ENCODE measurements at regions not wholly inside any gene's neighbourhood (a gene's known extent, or its start where the extent isn't known, plus 50 kb on each side); places are given as distances from the start of the nearest gene placed in this dataset.

- Histone ChIP-seq H3K27ac (ENCODE audit: poor library complexity, severe bottlenecking) (no peak overlapping the region), H3K4me1 (ENCODE audit: insufficient read depth, poor library complexity, severe bottlenecking) (no peaks in the 10 kb centered on the region), H3K9me3 (ENCODE audit: severe bottlenecking) (no peaks in the 10 kb centered on the region), H3K27me3 (ENCODE audit: insufficient read depth, poor library complexity, severe bottlenecking) (no peaks in the 10 kb centered on the region), H3K4me3 (ENCODE audit: severe bottlenecking) (no peak overlapping the region), H3K36me3 (ENCODE audit: low read depth) (no peaks in the 10 kb centered on the region)
- DNase-seq (ENCODE audit: low spot score) = no peak
- TF ChIP-seq, protein P1, sequence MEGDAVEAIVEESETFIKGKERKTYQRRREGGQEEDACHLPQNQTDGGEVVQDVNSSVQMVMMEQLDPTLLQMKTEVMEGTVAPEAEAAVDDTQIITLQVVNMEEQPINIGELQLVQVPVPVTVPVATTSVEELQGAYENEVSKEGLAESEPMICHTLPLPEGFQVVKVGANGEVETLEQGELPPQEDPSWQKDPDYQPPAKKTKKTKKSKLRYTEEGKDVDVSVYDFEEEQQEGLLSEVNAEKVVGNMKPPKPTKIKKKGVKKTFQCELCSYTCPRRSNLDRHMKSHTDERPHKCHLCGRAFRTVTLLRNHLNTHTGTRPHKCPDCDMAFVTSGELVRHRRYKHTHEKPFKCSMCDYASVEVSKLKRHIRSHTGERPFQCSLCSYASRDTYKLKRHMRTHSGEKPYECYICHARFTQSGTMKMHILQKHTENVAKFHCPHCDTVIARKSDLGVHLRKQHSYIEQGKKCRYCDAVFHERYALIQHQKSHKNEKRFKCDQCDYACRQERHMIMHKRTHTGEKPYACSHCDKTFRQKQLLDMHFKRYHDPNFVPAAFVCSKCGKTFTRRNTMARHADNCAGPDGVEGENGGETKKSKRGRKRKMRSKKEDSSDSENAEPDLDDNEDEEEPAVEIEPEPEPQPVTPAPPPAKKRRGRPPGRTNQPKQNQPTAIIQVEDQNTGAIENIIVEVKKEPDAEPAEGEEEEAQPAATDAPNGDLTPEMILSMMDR (IDR thresholded peaks at IDR 0.05; ENCODE audit: poor library complexity, severe bottlenecking) = no peak
- ATAC-seq (ENCODE audit: low read depth) = no peak
Measured at GRCh38 chr6:14992382-14992781, 253.5 kb upstream of the JARID2 start.

GRCh38 chr6:14995208-14995607, 250.7 kb upstream of the JARID2 start:
- TF ChIP-seq, protein P1 (IDR thresholded peaks at IDR 0.05; ENCODE audit: poor library complexity, severe bottlenecking) = no peak
- Histone ChIP-seq H3K4me1 (ENCODE audit: insufficient read depth, poor library complexity, severe bottlenecking) (no peaks in the 10 kb centered on the region), H3K4me3 (ENCODE audit: severe bottlenecking) (no peak overlapping the region), H3K27me3 (ENCODE audit: insufficient read depth, poor library complexity, severe bottlenecking) (no peaks in the 10 kb centered on the region), H3K36me3 (ENCODE audit: low read depth) (no peaks in the 10 kb centered on the region), H3K27ac (ENCODE audit: poor library complexity, severe bottlenecking) (no peak overlapping the region), H3K9me3 (ENCODE audit: severe bottlenecking) (no peaks in the 10 kb centered on the region)
- ATAC-seq (ENCODE audit: low read depth) = no peak
- DNase-seq (ENCODE audit: low spot score) = no peak

DNA sequence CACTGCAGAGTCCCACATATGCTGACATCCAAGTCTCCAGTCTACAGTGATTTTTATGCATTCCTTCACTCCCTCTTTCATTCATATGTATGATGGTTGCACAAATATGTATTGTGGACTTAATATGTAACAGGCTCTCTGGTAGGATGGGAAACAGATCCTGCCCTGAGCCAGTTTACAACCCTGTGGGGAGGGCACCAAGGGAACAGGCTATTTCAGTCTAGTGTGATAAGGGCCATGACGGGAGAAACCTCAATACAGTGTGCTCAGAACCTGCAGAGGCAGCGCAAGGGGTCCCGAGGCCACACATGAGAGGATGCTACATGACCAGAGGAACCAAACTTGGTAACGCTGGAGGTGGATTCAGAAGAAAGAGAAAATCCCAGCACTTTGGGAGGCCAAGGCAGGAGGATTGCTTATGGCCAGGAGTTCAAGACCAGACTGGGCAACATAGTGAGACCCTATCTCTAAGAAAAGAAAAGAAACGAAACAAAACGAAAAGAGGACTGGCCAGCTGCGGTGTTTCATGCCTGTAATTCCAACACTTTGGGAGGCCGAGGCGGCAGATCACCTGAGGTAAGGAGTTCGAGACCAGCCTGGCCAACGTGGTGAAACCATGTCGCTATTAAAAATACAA, 249.8 kb upstream of the JARID2 start:
- Histone ChIP-seq H3K4me1 (ENCODE audit: insufficient read depth, poor library complexity, severe bottlenecking) (no peaks in the 10 kb centered on the region), H3K27me3 (ENCODE audit: insufficient read depth, poor library complexity, severe bottlenecking) (no peaks in the 10 kb centered on the region), H3K9me3 (ENCODE audit: severe bottlenecking) (no peaks in the 10 kb centered on the region), H3K36me3 (ENCODE audit: low read depth) (no peaks in the 10 kb centered on the region), H3K4me3 (ENCODE audit: severe bottlenecking) (no peak overlapping the region), H3K27ac (ENCODE audit: poor library complexity, severe bottlenecking) (no peak overlapping the region)
- DNase-seq (ENCODE audit: low spot score) (no peak), ATAC-seq (ENCODE audit: low read depth) (no peak)
- TF ChIP-seq, protein P1 (IDR thresholded peaks at IDR 0.05; ENCODE audit: poor library complexity, severe bottlenecking) = no peak

DNA sequence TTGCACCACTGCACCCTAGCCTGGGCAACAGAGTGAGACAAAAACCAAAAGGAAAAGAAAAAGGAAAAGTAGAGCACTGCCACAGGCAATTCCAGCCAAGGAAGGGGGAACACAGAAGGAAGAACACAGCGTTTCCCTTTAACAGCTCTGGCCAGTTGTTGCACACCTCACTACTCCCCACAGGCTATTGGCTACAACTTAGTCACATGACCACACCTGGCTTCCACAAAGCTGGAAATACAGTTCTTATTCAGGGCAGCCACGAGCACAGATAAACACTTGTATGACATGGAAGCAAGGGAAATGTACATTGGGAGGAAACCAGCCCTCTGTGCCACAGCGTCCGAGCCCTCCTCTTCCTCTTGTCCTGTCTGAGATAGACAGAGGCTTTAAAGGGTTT, 249.0 kb upstream of the JARID2 start:
- no peaks in the 10 kb centered on the region for H3K4me1 ChIP-seq (ENCODE audit: insufficient read depth, poor library complexity, severe bottlenecking)
- no peaks in the 10 kb centered on the region for H3K9me3 ChIP-seq (ENCODE audit: severe bottlenecking)
- no peaks in the 10 kb centered on the region for H3K27me3 ChIP-seq (ENCODE audit: insufficient read depth, poor library complexity, severe bottlenecking)
- ATAC-seq (ENCODE audit: low read depth) = no peak
- no peaks in the 10 kb centered on the region for H3K36me3 ChIP-seq (ENCODE audit: low read depth)
- H3K4me3 ChIP-seq (ENCODE audit: severe bottlenecking) = no peak overlapping the region
- TF ChIP-seq, protein P1 (IDR thresholded peaks at IDR 0.05; ENCODE audit: poor library complexity, severe bottlenecking) = no peak
- DNase-seq (ENCODE audit: low spot score) = no peak
- no peak overlapping the region for H3K27ac ChIP-seq (ENCODE audit: poor library complexity, severe bottlenecking)

DNA sequence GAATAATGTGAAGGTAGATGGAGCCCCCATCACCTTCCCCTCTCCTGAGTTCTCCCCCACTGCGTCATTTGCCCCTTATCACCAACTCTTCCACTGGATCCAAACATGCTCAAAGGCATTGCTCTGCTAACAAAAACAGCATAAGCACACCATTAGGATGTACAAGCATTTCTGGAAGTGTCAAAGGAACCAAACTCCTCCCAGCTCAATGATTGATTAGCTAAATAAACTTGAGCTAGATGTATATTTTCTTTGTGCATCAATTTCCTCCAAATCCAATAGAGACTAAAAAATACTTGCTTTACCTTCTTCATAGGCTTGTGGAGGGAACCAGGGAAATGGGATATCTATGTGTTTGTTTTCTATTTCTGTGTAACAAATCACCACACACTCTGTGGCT, 248.4 kb upstream of the JARID2 start:
- H3K4me3 ChIP-seq (ENCODE audit: severe bottlenecking) = no peak overlapping the region
- no peak overlapping the region for H3K27ac ChIP-seq (ENCODE audit: poor library complexity, severe bottlenecking)
- H3K27me3 ChIP-seq (ENCODE audit: insufficient read depth, poor library complexity, severe bottlenecking) = no peaks in the 10 kb centered on the region
- H3K36me3 ChIP-seq (ENCODE audit: low read depth) = no peaks in the 10 kb centered on the region
- no peaks in the 10 kb centered on the region for H3K4me1 ChIP-seq (ENCODE audit: insufficient read depth, poor library complexity, severe bottlenecking)
- ATAC-seq (ENCODE audit: low read depth) (no peak), DNase-seq (ENCODE audit: low spot score) (no peak)
- TF ChIP-seq, protein P1 (IDR thresholded peaks at IDR 0.05; ENCODE audit: poor library complexity, severe bottlenecking) = no peak
- no peaks in the 10 kb centered on the region for H3K9me3 ChIP-seq (ENCODE audit: severe bottlenecking)
